Activated CD8-positive, alpha-beta T cell treated with anti-CD3 and anti-CD28 coated beads for 36 hours (primary cell): ENCODE measurements at regions not wholly inside any gene's neighbourhood (a gene's known extent, or its start where the extent isn't known, plus 50 kb on each side); places are given as distances from the start of the nearest gene placed in this dataset.

Source experiments
- ATAC-seq: fragments of 200-7000 bp; cut with Tn5 transposase; one replicate; pipeline ENCODE4 v1.10.0; 2021; ENCODE audit warnings: mild to moderate bottlenecking, moderate library complexity
- CTCF ChIA-PET: fragments of 350-600 bp; sonication (Branson Sonifier 250); formaldehyde crosslinking; loops from one replicate; lab custom pipeline; 2021; ENCODE audit warnings: antibody characterized with exemption; lab: Charles Lee
- POLR2A ChIA-PET: fragments of 350-600 bp; sonication (Branson Sonifier 250); formaldehyde crosslinking; loops from one replicate; lab custom pipeline; 2021; ENCODE audit warnings: antibody characterized with exemption; lab: Charles Lee
- DNase-seq: peaks from one replicate; pipeline ENCODE4 v3.0.0-alpha.2; 2020
- H3K27ac Mint-ChIP-seq: one replicate; pipeline ENCODE4 v1.8.0; 2021; ENCODE audit warnings: mild to moderate bottlenecking, mixed read lengths
- H3K27me3 Mint-ChIP-seq: one replicate; pipeline ENCODE4 v1.8.0; 2021; ENCODE audit warnings: mixed read lengths
- H3K36me3 Mint-ChIP-seq: one replicate; pipeline ENCODE4 v1.8.0; 2021; ENCODE audit warnings: low read depth, mixed read lengths
- H3K4me1 Mint-ChIP-seq: one replicate; pipeline ENCODE4 v1.8.0; 2021; ENCODE audit warnings: low read depth, mixed read lengths
- H3K4me3 Mint-ChIP-seq: one replicate; pipeline ENCODE4 v1.8.0; 2021; ENCODE audit warnings: mild to moderate bottlenecking, moderate library complexity, mixed read lengths
- H3K9me3 Mint-ChIP-seq: one replicate; pipeline ENCODE4 v1.8.0; 2021; ENCODE audit warnings: mixed read lengths
- intact Hi-C: fragments of 100-400 bp; cut with micrococcal nuclease; formaldehyde crosslinking; loops from one replicate; pipeline ENCODE4 v1.10.0; 2022
- TF ChIP-seq, protein P1 (sequence below): fragments of 200-600 bp; IDR thresholded peaks from one replicate; pipeline ENCODE4 v1.8.0; 2022; ENCODE audit warnings: antibody characterized with exemption, mild to moderate bottlenecking

DNA sequence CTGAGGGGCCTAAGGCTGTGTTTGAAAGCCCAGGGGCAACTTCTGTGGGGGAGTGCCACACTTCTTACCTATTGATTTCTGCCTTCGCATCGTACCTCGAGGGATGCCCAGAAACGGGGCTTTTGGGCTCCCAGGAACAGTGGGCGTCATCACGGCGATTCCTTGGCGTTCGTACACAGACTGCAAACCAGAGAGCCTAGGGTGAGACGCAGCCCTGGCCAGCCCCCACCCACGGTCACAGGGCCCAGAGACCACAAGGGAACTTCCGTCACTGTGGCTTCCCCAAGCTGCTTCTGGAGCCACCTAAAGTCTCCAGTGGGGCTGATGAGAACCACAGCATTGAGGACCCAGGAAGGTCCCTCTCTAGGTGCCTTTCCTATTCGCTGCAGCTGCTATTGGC is 91.9 kb downstream of the CTTN start:
- H3K27ac Mint-ChIP-seq = no peak overlapping the region
- POLR2A ChIA-PET = no interaction called here
- no peaks in the 10 kb centered on the region for H3K36me3 Mint-ChIP-seq
- TF ChIP-seq, protein P1, sequence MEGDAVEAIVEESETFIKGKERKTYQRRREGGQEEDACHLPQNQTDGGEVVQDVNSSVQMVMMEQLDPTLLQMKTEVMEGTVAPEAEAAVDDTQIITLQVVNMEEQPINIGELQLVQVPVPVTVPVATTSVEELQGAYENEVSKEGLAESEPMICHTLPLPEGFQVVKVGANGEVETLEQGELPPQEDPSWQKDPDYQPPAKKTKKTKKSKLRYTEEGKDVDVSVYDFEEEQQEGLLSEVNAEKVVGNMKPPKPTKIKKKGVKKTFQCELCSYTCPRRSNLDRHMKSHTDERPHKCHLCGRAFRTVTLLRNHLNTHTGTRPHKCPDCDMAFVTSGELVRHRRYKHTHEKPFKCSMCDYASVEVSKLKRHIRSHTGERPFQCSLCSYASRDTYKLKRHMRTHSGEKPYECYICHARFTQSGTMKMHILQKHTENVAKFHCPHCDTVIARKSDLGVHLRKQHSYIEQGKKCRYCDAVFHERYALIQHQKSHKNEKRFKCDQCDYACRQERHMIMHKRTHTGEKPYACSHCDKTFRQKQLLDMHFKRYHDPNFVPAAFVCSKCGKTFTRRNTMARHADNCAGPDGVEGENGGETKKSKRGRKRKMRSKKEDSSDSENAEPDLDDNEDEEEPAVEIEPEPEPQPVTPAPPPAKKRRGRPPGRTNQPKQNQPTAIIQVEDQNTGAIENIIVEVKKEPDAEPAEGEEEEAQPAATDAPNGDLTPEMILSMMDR = no peak
- H3K27me3 Mint-ChIP-seq = peaks cover 5% of the 10 kb centered on the region
- ATAC-seq = peak; percentile 45
- peak; percentile 39 for DNase-seq
- peaks cover 2% of the 10 kb centered on the region for H3K9me3 Mint-ChIP-seq
- CTCF ChIA-PET = no interaction called here
- intact Hi-C loops = no loop called here
- no peaks in the 10 kb centered on the region for H3K4me1 Mint-ChIP-seq
- no peak overlapping the region for H3K4me3 Mint-ChIP-seq

DNA sequence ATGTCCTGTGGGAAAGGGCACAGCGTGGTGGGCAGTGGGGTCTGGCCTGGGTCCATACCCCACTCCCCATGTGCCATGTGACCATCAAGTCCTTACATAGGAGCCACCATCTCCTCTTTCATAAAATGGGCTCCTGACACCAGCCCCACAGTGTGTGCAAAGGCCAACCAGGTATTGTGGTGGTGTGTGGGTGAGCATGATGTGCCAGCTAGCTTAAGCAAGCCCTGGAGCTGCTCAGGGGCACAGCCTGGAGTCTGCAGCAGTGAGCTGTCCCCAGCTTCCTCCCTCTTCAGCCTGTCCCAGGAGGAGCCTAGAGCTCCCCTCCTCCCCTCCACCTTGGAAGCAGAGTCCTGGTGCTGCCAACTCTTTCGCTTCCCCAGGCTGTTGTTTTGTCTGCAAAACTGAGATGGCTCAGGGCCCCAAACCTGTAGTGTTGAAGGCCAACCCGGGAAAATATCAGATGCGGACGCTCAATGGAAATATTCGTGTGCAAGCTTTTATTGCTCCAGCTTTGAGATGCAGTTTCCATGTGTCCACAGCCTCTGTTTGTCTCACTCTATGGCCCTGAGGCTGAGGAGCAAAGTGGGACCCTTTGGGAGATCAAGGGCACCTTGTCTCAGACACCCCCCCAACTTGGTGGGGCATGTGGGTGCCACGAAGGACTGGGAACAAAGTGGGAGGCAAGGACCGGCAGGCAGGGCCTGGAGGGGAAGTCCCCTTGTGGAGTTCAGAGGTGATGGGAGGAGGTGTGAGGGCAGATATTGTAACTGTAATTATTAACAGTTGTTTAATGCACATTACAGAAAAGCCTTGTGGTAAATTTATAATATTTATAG is 92.6 kb downstream of the CTTN start:
- ATAC-seq = no peak
- POLR2A ChIA-PET = no interaction called here

DNA sequence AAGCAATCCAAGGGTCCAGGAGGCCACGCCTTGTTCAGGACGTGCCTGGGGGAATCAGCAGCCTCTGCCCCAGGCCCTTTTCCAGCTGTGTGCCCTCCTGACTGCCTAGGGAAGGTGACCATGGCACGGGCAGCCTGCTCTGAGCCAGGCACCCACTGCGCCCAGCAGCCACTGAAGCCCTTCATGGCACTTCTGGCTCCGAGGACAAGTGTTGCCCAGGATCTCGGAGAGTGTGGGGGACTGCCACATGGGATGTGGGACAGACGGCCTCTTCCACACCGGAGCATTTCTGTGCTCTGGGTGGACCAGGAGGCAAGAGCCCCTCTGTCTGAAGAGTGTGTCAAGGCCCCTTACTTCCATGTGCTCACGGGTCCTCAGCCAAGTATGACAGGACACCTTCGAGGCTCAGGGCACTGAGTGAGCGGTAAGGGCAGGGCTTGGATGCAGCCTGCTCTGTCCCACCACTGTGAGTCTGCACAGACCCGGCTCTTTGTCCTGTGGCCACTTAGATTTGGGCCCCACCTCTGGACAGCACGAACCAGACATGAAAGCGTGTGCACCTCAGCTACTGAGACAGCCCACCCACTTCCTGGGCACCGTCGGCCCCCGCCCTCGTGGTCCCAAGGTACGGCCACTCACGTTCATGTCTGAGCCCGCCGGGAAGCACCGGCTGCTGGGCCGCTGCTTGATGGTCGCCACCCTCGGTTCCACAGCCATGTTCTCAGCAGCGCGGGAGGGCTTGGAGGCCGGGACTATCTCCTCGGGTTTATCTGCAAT is 93.6 kb downstream of the CTTN start:
- Mint-ChIP-seq H3K9me3 (peaks cover 2% of the 10 kb centered on the region), H3K27ac (no peak overlapping the region), H3K4me3 (no peak overlapping the region), H3K36me3 (no peaks in the 10 kb centered on the region), H3K27me3 (no peaks in the 10 kb centered on the region), H3K4me1 (no peaks in the 10 kb centered on the region)
- no peak for DNase-seq
- TF ChIP-seq, protein P1 = no peak
- POLR2A ChIA-PET = no interaction called here
- no peak for ATAC-seq
- CTCF ChIA-PET = no interaction called here
- intact Hi-C loops = no loop called here

More for the DNA sequence above, 92.6 kb downstream of the CTTN start:
- TF ChIP-seq, protein P1 = no peak
- intact Hi-C loops = no loop called here
- Mint-ChIP-seq H3K27me3 (no peaks in the 10 kb centered on the region), H3K27ac (no peak overlapping the region), H3K4me1 (no peaks in the 10 kb centered on the region), H3K36me3 (no peaks in the 10 kb centered on the region), H3K4me3 (no peak overlapping the region), H3K9me3 (peaks cover 2% of the 10 kb centered on the region)
- CTCF ChIA-PET = no interaction called here
- DNase-seq = no peak

DNA sequence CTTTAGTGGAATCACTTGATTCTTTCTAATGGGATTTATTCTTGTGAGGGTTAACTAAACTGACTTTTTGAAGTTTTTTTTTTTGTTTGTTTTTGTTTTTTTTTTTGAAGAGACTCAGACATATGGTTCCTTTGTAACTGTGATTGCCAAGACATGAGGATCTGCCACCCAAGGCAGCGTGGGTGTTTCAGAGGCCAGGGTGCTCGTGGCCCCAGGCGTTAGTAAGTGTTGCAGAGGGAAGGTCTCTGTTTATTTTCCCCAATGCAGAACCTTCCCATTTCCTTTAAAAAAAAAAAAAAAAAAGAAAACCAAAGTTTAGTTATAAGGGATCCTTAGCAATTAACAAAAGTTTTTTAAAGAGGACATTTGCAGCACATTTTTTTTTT is 94.8 kb downstream of the CTTN start:
- Mint-ChIP-seq H3K4me3 (no peak overlapping the region), H3K27ac (no peak overlapping the region), H3K36me3 (no peaks in the 10 kb centered on the region), H3K9me3 (peaks cover 2% of the 10 kb centered on the region), H3K4me1 (no peaks in the 10 kb centered on the region), H3K27me3 (no peaks in the 10 kb centered on the region)
- ATAC-seq (no peak), DNase-seq (no peak)
- intact Hi-C loops = no loop called here
- ChIA-PET POLR2A (no interaction called here), CTCF (no interaction called here)
- TF ChIP-seq, protein P1 = no peak

DNA sequence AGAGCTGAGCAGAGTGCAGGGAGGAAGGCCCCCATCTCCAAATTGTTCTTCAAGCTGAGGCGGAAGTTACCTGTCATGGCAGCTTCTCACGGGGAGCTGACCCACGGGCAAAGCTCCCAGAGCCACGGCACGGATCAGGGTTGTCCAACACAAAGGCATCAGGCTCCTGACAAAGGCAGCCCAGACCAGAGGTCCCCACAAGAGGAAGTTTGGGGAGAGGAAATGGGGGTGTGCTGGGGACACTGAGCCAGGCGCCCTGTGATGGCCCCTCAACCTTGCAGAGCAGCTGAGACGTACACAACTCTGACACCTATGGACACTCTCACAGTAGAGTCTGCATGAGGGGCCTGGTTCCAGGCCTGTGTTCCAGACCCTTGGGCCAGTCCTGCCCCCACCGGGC is 95.6 kb downstream of the CTTN start:
- no peak overlapping the region for H3K4me3 Mint-ChIP-seq
- no peak overlapping the region for H3K27ac Mint-ChIP-seq
- no peaks in the 10 kb centered on the region for H3K4me1 Mint-ChIP-seq
- ChIA-PET CTCF (no interaction called here), POLR2A (no interaction called here)
- DNase-seq = no peak
- TF ChIP-seq, protein P1 = no peak
- H3K9me3 Mint-ChIP-seq = peaks cover 2% of the 10 kb centered on the region
- no peaks in the 10 kb centered on the region for H3K27me3 Mint-ChIP-seq
- intact Hi-C loops = no loop called here
- no peak for ATAC-seq
- no peaks in the 10 kb centered on the region for H3K36me3 Mint-ChIP-seq
